ENCODE measurements at regions not wholly inside any gene's neighbourhood (a gene's known extent, or its start where the extent isn't known, plus 50 kb on each side); places are given as distances from the start of the nearest gene placed in this dataset.
"Not testable (repeated sequence)": the region's sequence is repeated elsewhere in the genome, so short reads cannot be mapped to it uniquely, and the experiment has no call there.

DNA sequence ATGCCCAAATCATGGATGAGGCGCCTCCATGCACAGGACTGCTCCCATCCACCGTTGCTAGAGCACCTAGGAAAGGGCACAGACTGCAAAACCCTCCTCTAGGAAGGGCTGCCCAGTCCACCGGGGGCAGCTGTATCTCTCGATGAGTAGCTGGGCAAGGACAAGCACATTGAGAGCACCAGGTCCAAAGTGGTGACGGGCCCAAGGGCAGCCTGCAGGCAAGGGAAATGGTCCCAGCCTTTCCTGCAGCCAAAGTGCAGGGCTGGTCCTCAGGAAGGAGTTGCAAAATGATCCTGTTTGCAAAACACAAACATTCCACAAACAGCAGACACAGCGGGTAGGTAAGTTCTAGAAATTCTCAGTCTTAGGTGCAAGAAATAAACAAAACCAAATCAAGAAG, 158.8 kb downstream of the IGLL1 start:
- DNase-seq (ENCODE audit: low spot score), result not testable (repeated sequence)
- in situ Hi-C loops (cut with HindIII; ENCODE audit: low sequenced_read_pairs), result loop anchor here (25.0 kb wide), 1 partner anchor 109 kb away; no protein-coding TSS in a partner anchor

DNA sequence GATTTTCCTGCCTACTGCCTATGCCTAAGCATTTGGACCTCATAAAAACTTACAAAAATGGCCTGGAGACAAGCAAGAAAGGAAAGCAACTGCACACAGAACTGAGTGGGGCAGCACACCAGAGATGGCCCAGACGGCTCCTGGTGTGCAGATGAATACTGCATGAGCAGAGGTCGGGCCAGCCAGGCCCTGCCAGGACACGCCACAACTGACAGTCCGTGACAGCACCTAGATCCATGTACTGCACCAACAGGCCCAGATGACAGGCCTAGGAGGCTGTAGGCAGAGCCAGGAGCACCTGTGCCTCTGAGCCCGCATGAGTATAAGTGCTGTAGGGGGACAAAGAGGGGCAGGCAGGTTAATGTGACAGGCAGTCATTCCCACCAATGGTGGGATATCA, 160.2 kb downstream of the IGLL1 start:
- in situ Hi-C loops (cut with HindIII; ENCODE audit: low sequenced_read_pairs), result loop anchor here (25.0 kb wide), 1 partner anchor 108 kb away; no protein-coding TSS in a partner anchor
- no peak for DNase-seq (ENCODE audit: low spot score)

DNA sequence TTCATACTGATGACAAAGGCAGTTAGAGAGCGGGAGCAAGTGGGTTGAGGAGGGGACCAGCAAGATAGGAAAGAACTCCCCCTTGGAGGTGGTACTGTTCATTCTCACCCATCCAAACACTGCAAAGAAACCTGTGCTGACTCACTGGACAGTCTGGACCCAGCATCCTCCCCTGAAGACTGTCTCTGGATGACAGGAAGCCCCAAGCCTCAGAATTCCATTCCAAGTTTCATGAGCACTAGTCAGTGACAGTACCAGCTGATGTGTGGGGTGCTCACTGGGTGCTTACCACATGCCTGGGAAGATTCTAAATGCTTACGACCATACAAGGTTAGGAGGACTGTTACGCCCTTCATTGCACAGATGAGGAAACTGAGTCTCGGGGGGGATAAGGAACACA, 160.9 kb downstream of the IGLL1 start:
- in situ Hi-C loops (cut with HindIII; ENCODE audit: low sequenced_read_pairs), result loop anchor here (25.0 kb wide), 1 partner anchor 107 kb away; no protein-coding TSS in a partner anchor
- DNase-seq (ENCODE audit: low spot score), result no peak

- DNase-seq (ENCODE audit: low spot score), result no peak
- in situ Hi-C loops (cut with HindIII; ENCODE audit: low sequenced_read_pairs), result loop anchor here (25.0 kb wide), 1 partner anchor 106 kb away; no protein-coding TSS in a partner anchor
Observed at GRCh38 chr22:23418159-23418788, 161.8 kb downstream of the IGLL1 start.

DNA sequence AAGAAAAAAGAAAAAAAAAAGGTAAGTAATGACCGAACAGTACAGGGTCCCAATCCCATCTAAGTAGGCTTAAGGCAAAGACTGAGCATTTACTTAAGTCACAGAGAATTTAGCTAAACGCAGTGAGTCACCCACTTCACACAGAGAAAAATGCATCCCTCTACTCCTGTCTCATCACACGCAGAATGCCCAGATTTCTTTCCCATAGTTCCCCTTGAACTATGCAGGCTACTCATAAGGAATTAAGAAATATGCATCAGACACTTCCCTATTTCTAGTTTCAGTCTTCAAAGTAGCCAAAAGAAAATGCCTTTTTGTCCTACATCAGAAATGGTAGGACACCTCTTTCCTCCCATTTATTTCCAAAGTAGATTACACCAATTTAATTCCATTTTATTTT, 162.8 kb downstream of the IGLL1 start:
- in situ Hi-C loops (cut with HindIII; ENCODE audit: low sequenced_read_pairs), result loop anchor here (25.0 kb wide), 1 partner anchor 105 kb away; no protein-coding TSS in a partner anchor
- DNase-seq (ENCODE audit: low spot score), result not testable (repeated sequence)

- in situ Hi-C loops (cut with HindIII; ENCODE audit: low sequenced_read_pairs), result loop anchor here (25.0 kb wide), 1 partner anchor 104 kb away; no protein-coding TSS in a partner anchor
- DNase-seq (ENCODE audit: low spot score), result not testable (repeated sequence)
Observed at GRCh38 chr22:23416169-23416690, 163.9 kb downstream of the IGLL1 start.

DNA sequence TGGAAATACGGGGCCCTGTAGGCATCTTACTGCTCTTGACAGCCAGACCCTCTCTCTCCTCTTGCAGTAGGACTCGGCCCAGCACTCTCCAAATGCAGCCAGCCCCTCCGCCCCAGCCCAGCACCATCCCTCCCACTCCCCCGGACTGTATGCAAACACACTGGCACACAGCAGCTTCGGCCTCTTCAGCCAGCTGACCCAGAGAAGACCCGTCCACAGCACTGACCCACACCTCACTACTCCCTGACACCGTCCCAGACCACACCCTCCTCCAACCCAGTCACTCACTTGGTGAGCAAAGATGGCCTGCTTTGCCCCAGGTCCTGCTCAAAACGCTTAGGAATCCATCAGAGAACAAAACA, 164.6 kb downstream of the IGLL1 start:
- DNase-seq (ENCODE audit: low spot score), result no peak
- in situ Hi-C loops (cut with HindIII; ENCODE audit: low sequenced_read_pairs), result loop anchor here (25.0 kb wide), 1 partner anchor 103 kb away; no protein-coding TSS in a partner anchor

- no peak for DNase-seq (ENCODE audit: low spot score)
- in situ Hi-C loops (cut with HindIII; ENCODE audit: low sequenced_read_pairs), result loop anchor here (25.0 kb wide), 1 partner anchor 103 kb away; no protein-coding TSS in a partner anchor
Observed at GRCh38 chr22:23414727-23415489, 165.2 kb downstream of the IGLL1 start.

GRCh38 chr22:23411739-23412138, 168.4 kb downstream of the IGLL1 start:
- no peak for DNase-seq (ENCODE audit: low spot score)
- in situ Hi-C loops (cut with HindIII; ENCODE audit: low sequenced_read_pairs), result loop anchor here (25.0 kb wide), 1 partner anchor 99 kb away; no protein-coding TSS in a partner anchor

DNA sequence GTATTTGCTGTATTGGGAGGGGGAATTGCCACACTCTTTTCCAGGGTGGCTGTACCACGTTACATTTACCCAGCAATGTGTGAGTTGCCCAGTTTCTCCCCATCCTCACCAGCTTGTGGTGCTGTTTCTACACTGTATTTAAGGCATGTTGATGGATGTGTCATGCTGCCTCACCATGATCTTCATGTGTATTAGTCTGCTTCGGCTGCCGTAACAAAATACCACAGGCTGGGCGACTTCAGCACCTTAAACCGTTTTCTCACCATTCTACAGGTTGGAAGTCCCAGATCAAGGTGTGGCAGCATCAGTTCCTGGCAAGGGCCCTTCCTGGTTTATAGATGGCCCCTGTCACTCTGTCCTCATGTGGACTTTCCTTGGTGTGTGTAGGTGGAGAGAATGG, 169.7 kb downstream of the IGLL1 start:
- in situ Hi-C loops (cut with HindIII; ENCODE audit: low sequenced_read_pairs), result loop anchor here (25.0 kb wide), 1 partner anchor 98 kb away; no protein-coding TSS in a partner anchor
- DNase-seq (ENCODE audit: low spot score), result no peak

DNA sequence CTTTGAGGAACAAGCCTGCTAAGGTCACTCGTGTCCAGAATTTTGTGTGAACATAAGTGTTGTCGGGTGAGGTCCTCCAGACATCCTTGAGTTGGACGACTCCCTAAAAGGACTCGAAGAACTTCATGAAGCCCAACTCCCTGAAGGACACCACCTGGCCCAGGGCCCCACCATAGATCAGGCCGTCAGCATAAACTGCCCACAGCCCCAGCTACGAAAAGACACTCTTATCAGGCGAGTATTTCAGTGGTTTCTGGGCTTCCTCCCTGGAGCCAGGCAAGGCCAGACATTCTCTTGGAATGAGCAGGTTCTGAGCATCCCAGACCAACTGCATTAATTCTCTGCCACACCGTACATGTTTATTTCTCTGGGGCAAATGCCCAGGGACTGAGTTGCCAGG, 170.1 kb downstream of the IGLL1 start:
- no peak for DNase-seq (ENCODE audit: low spot score)
- in situ Hi-C loops (cut with HindIII; ENCODE audit: low sequenced_read_pairs), result loop anchor here (25.0 kb wide), 1 partner anchor 98 kb away; no protein-coding TSS in a partner anchor

DNA sequence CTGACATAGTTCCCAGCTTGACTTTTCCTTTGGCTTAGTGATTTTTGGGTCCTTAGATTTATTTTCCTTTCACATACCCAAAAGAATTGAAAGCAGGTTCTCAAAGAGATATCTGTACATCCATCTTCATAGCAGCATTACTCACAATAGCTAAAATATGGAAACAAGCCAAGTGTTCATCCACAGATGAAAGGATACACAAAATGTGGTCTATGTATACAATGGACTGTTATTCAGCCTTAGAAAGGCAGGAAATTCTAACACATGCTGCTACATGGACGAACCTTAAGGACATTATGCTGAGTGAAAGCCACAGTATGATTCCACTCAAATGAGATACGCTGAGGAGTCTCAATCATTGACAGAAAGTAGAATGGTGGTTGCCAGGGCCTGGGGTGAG, 171.8 kb downstream of the IGLL1 start:
- in situ Hi-C loops (cut with HindIII; ENCODE audit: low sequenced_read_pairs), result loop anchor here (25.0 kb wide), 1 partner anchor 96 kb away; no protein-coding TSS in a partner anchor
- DNase-seq (ENCODE audit: low spot score), result no peak

GRCh38 chr22:23405366-23405851, 174.7 kb downstream of the IGLL1 start:
- in situ Hi-C loops (cut with HindIII; ENCODE audit: low sequenced_read_pairs), result loop anchor here (25.0 kb wide), 1 partner anchor 93 kb away; no protein-coding TSS in a partner anchor
- no peak for DNase-seq (ENCODE audit: low spot score)

DNA sequence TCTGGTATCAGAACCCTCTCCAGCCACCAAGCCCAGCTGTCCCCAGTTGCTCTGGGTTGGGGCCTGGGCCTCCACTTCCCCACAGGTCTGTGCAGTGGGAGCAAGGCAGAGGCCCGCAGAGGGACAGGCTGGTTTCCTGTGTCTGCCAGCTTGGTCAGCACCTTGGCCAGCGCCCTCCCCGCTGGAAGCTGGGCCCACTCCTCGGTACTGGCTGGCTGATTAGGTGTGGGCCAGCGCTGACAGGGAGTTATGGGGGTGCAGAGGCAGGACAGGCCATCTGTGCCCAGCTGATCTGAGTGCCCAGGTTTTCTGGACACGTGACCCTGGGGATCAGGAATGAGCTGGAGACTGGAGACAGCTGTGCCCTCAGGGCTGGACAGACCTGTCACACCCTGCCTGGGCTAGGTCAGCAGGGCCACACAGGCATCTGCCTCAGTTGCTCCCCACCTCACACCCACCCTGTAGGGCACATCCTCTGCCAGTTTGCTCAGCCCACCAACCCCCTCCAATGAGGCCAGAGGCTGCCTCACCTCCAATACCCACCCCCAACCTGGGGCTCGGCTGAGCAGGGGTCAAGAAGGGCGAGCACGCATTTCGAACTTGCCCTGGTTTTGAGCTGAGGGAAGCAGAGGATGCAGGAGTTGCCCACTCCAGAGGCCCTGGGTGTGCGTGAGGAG, 175.3 kb downstream of the IGLL1 start:
- in situ Hi-C loops (cut with HindIII; ENCODE audit: low sequenced_read_pairs), result loop anchor here (25.0 kb wide), 1 partner anchor 93 kb away; no protein-coding TSS in a partner anchor
- no peak for DNase-seq (ENCODE audit: low spot score)

DNA sequence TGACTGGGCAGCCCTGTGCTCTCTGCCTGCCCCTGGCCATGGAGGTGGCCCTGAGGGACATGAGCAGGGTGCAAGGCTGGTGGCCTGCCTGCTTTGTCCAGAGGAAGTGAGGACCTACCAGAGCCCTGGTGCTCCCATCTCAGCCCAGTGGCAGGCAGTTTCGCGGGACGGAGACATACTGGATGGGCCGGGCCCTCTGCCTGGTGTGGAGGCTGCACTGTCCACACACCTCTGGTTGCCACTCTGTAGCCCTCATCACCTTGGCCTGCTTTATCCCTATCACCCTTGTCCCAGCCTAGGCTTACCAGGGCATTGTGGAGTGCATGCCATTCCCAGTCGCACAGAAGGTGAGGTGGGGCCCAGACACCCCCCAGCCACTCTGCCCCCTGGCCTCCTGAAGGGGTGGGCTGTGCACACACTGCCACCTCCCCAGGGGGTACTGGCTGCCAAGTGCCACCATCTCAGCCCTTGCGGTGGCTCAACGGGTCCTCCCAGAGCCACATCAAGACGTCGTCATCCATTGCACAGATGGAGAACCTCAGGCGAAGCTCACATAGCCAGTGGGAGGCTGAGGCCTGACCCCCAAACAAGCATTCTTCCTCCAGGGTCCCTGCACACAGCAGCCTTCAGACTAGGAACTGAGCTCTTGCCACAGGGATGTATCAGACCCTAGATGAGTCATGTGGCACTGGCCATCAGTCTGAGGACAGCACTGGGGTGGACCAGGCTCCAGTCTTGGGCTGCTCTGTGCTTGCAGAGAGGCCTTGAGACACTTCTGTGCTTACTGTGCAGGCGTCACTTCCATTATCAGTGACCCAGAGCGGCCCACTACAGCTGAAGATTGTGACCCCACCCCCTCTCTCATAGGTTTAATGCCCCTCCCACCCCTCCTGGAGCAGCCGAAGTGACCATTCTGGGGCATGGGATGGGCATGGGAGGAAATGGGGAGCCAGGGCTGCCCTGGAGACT, 176.1 kb downstream of the IGLL1 start:
- DNase-seq (ENCODE audit: low spot score), result no peak
- in situ Hi-C loops (cut with HindIII; ENCODE audit: low sequenced_read_pairs), result loop anchor here (25.0 kb wide), 1 partner anchor 92 kb away; no protein-coding TSS in a partner anchor

GRCh38 chr22:23403152-23403719, 176.9 kb downstream of the IGLL1 start:
- in situ Hi-C loops (cut with HindIII; ENCODE audit: low sequenced_read_pairs), result loop anchor here (25.0 kb wide), 1 partner anchor 91 kb away; no protein-coding TSS in a partner anchor

More at GRCh38 chr22:23403152-23403719, 176.9 kb downstream of the IGLL1 start:
- no peak for DNase-seq (ENCODE audit: low spot score)

Data from G401 (cell line).